K562 (cell line): ENCODE measurements at regions not wholly inside any gene's neighbourhood (a gene's known extent, or its start where the extent isn't known, plus 50 kb on each side); places are given as distances from the start of the nearest gene placed in this dataset.

ENCODE experiments used
- COPS2 ChIP-seq: fragments of 450-650 bp; conservative IDR thresholded peaks from 2 replicates; pipeline ENCODE4 v1.6.1; 2016; ENCODE audit warnings: mild to moderate bottlenecking, moderate library complexity
- MCM5 ChIP-seq: fragments of 450-650 bp; IDR thresholded peaks from 2 replicates; pipeline ENCODE4 v1.6.1; 2016; ENCODE audit warnings: low read depth
- NFRKB ChIP-seq: fragments of 450-650 bp; IDR thresholded peaks from 2 replicates; pipeline ENCODE4 v1.6.1; 2016; ENCODE audit warnings: low read depth
- PRPF4 ChIP-seq: fragments of 200-400 bp; formaldehyde crosslinking; IDR thresholded peaks from one replicate; pipeline ENCODE4 v1.6.1; 2017; ENCODE audit warnings: low read length, low read depth, mild to moderate bottlenecking; ENCODE audit not compliant: insufficient read depth, poor library complexity, severe bottlenecking
- TSHZ1 ChIP-seq: fragments of 250-450 bp; sonication (Bioruptor Pico); IDR thresholded peaks from 2 replicates; pipeline ENCODE4 v1.4.0; 2020; ENCODE audit warnings: mild to moderate bottlenecking, moderate library complexity
- ZFX ChIP-seq: sonication (generic); formaldehyde crosslinking; IDR thresholded peaks from 2 replicates; pipeline ENCODE4 v1.8.0; 2022; ENCODE audit warnings: mild to moderate bottlenecking, missing genetic modification reagents, moderate library complexity
- ZNF134 ChIP-seq: fragments of 250-450 bp; sonication (Bioruptor Pico); conservative IDR thresholded peaks from 2 replicates; pipeline ENCODE4 v1.4.0; 2020
- ZNF408 ChIP-seq: fragments of 250-450 bp; sonication (Bioruptor Pico); IDR thresholded peaks from 2 replicates; pipeline ENCODE4 v1.4.0; 2020; ENCODE audit warnings: low read depth, mild to moderate bottlenecking, moderate library complexity
- ZNF444 ChIP-seq: fragments of 250-450 bp; sonication (Bioruptor Pico); IDR thresholded peaks from 2 replicates; pipeline ENCODE4 v1.4.0; 2020; ENCODE audit warnings: mild to moderate bottlenecking, moderate library complexity
- TF ChIP-seq, protein P1 (sequence below): fragments of 250-450 bp; sonication (Bioruptor Pico); IDR thresholded peaks from 2 replicates; pipeline ENCODE4 v1.8.0; 2021; ENCODE audit warnings: moderate library complexity, mild to moderate bottlenecking, inconsistent platforms

- no peak for TF ChIP-seq PRPF4
- TF ChIP-seq ZNF408 (CRISPR knock-in tag): no peak
- TF ChIP-seq ZFX (CRISPR knock-in tag): no peak
- TF ChIP-seq TSHZ1 (CRISPR knock-in tag): no peak
- TF ChIP-seq ZNF444: no peak
- TF ChIP-seq ZNF134 (CRISPR knock-in tag): no peak
- TF ChIP-seq COPS2: no peak
- TF ChIP-seq MCM5: no peak
- no peak for TF ChIP-seq NFRKB
- TF ChIP-seq, protein P1, sequence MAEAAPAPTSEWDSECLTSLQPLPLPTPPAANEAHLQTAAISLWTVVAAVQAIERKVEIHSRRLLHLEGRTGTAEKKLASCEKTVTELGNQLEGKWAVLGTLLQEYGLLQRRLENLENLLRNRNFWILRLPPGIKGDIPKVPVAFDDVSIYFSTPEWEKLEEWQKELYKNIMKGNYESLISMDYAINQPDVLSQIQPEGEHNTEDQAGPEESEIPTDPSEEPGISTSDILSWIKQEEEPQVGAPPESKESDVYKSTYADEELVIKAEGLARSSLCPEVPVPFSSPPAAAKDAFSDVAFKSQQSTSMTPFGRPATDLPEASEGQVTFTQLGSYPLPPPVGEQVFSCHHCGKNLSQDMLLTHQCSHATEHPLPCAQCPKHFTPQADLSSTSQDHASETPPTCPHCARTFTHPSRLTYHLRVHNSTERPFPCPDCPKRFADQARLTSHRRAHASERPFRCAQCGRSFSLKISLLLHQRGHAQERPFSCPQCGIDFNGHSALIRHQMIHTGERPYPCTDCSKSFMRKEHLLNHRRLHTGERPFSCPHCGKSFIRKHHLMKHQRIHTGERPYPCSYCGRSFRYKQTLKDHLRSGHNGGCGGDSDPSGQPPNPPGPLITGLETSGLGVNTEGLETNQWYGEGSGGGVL (CRISPR knock-in tag): no peak
Observed at GRCh38 chr2:224210286-224211180, 171.4 kb upstream of the SERPINE2 start (continued).
